GM23338 (cell line): ENCODE measurements at regions not wholly inside any gene's neighbourhood (a gene's known extent, or its start where the extent isn't known, plus 50 kb on each side); places are given as distances from the start of the nearest gene placed in this dataset.

Experiments
- CTCF ChIP-seq, 2 experiments: fragments of 200-600 bp in 1 of 2; sonication (generic) in 1 of 2; conservative IDR thresholded peaks; 2 replicates each; pipeline versions ENCODE4 v1.5.1 to v1.6.1; 2016 to 2017; ENCODE audit warnings: antibody characterized with exemption in 2 of 2, low read depth in 2 of 2, mild to moderate bottlenecking in 2 of 2, moderate library complexity in 1 of 2
- EZH2 ChIP-seq: fragments of 200-600 bp; sonication (generic); IDR thresholded peaks from one replicate; pipeline ENCODE4 v1.8.0; 2017; ENCODE audit warnings: antibody characterized with exemption, mild to moderate bottlenecking, low read depth; ENCODE audit not compliant: unreplicated experiment
- EZH2phosphoT487 ChIP-seq: fragments of 200-600 bp; sonication (generic); IDR thresholded peaks from one replicate; pipeline ENCODE4 v1.8.1; 2018; ENCODE audit warnings: antibody characterized with exemption; ENCODE audit not compliant: unreplicated experiment
- NANOG ChIP-seq: IDR thresholded peaks from 2 replicates; pipeline ENCODE4 v1.6.1; 2016; ENCODE audit warnings: antibody characterized with exemption, borderline replicate concordance
- REST ChIP-seq: IDR thresholded peaks from one replicate; pipeline ENCODE4 v1.6.1; 2018; ENCODE audit warnings: antibody characterized with exemption; ENCODE audit not compliant: unreplicated experiment
- ZNF331 ChIP-seq: fragments of 250-450 bp; sonication (Bioruptor Pico); IDR thresholded peaks from 2 replicates; pipeline ENCODE4 v1.5.0; 2020; ENCODE audit warnings: low read depth, mild to moderate bottlenecking, moderate library complexity

- TF ChIP-seq CTCF (conservative IDR thresholded peaks at IDR 0.05; ENCODE audit: low read depth in 2 of 2) (no peak), EZH2 (no peak), ZNF331 (CRISPR knock-in tag) (no peak), EZH2phosphoT487 (no peak), NANOG (no peak), REST (no peak)
Observed at GRCh38 chr2:12102679-12103078, 356.2 kb downstream of the LPIN1 start.
